Astrocyte of the cerebellum (primary cell): ENCODE measurements at regions not wholly inside any gene's neighbourhood (a gene's known extent, or its start where the extent isn't known, plus 50 kb on each side); places are given as distances from the start of the nearest gene placed in this dataset.

ENCODE experiments used
- DNase-seq: peaks from one replicate; pipeline ENCODE4 v3.0.0-alpha.2; 2011; ENCODE audit warnings: low read depth
- H3K4me3 ChIP-seq: 2 replicates; pipeline ENCODE4 v1.5.1; 2011; ENCODE audit warnings: mild to moderate bottlenecking, low read depth, low read length, moderate library complexity
- CTCF ChIP-seq: IDR thresholded peaks from 2 replicates; pipeline ENCODE4 v1.5.1; 2012; ENCODE audit warnings: low read length, low read depth, moderate library complexity, mild to moderate bottlenecking; ENCODE audit errors: missing control alignments
- in situ Hi-C: cut with HindIII; loops from 2 replicates; pipeline ENCODE4 v1.10.0; 2017; ENCODE audit warnings: low sequenced_read_pairs

GRCh38 chr2:7838669-7839068, 843.2 kb upstream of the ID2 start:
- in situ Hi-C loops: no loop called here
- no peak for TF ChIP-seq CTCF
- H3K4me3 ChIP-seq: no peak overlapping the region
- no peak for DNase-seq

- no peak for DNase-seq
- no peak for TF ChIP-seq CTCF
- no peak overlapping the region for H3K4me3 ChIP-seq
- in situ Hi-C loops: no loop called here
Observed at GRCh38 chr2:7840651-7841380, 841.0 kb upstream of the ID2 start.

- DNase-seq: no peak
- no peak overlapping the region for H3K4me3 ChIP-seq
- TF ChIP-seq CTCF: no peak
- in situ Hi-C loops: no loop called here
Observed at GRCh38 chr2:7841751-7842150, 840.1 kb upstream of the ID2 start.

- no peak overlapping the region for H3K4me3 ChIP-seq
- in situ Hi-C loops: no loop called here
- TF ChIP-seq CTCF: no peak
- DNase-seq: no peak
Observed at GRCh38 chr2:7844414-7844965, 837.4 kb upstream of the ID2 start.

GRCh38 chr2:7845332-7845731, 836.5 kb upstream of the ID2 start:
- DNase-seq: peak; percentile 41
- TF ChIP-seq CTCF: no peak
- no peak overlapping the region for H3K4me3 ChIP-seq
- in situ Hi-C loops: no loop called here

GRCh38 chr2:7846607-7847006, 835.2 kb upstream of the ID2 start:
- no peak overlapping the region for H3K4me3 ChIP-seq
- in situ Hi-C loops: no loop called here
- TF ChIP-seq CTCF: no peak
- no peak for DNase-seq
